ENCODE measurements at regions not wholly inside any gene's neighbourhood (a gene's known extent, or its start where the extent isn't known, plus 50 kb on each side); places are given as distances from the start of the nearest gene placed in this dataset.

GRCh38 chr6:77979204-77979603 lies 326.4 kb downstream of the MEI4 start:
- TF ChIP-seq, protein P1, sequence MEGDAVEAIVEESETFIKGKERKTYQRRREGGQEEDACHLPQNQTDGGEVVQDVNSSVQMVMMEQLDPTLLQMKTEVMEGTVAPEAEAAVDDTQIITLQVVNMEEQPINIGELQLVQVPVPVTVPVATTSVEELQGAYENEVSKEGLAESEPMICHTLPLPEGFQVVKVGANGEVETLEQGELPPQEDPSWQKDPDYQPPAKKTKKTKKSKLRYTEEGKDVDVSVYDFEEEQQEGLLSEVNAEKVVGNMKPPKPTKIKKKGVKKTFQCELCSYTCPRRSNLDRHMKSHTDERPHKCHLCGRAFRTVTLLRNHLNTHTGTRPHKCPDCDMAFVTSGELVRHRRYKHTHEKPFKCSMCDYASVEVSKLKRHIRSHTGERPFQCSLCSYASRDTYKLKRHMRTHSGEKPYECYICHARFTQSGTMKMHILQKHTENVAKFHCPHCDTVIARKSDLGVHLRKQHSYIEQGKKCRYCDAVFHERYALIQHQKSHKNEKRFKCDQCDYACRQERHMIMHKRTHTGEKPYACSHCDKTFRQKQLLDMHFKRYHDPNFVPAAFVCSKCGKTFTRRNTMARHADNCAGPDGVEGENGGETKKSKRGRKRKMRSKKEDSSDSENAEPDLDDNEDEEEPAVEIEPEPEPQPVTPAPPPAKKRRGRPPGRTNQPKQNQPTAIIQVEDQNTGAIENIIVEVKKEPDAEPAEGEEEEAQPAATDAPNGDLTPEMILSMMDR (IDR thresholded peaks at IDR 0.05; ENCODE audit: low read depth, low read length, missing input control): no peak
- no peak for TF ChIP-seq ATF3 (IDR thresholded peaks at IDR 0.05)
- no peak for TF ChIP-seq YY1 (IDR thresholded peaks at IDR 0.05)
- no peak for TF ChIP-seq RAD21 (IDR thresholded peaks at IDR 0.05)
- TF ChIP-seq, protein P2, sequence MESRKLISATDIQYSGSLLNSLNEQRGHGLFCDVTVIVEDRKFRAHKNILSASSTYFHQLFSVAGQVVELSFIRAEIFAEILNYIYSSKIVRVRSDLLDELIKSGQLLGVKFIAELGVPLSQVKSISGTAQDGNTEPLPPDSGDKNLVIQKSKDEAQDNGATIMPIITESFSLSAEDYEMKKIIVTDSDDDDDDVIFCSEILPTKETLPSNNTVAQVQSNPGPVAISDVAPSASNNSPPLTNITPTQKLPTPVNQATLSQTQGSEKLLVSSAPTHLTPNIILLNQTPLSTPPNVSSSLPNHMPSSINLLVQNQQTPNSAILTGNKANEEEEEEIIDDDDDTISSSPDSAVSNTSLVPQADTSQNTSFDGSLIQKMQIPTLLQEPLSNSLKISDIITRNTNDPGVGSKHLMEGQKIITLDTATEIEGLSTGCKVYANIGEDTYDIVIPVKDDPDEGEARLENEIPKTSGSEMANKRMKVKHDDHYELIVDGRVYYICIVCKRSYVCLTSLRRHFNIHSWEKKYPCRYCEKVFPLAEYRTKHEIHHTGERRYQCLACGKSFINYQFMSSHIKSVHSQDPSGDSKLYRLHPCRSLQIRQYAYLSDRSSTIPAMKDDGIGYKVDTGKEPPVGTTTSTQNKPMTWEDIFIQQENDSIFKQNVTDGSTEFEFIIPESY (IDR thresholded peaks at IDR 0.05): no peak
- TF ChIP-seq TAF1 (conservative IDR thresholded peaks at IDR 0.05): no peak
- TF ChIP-seq FOXA1 (IDR thresholded peaks at IDR 0.05): no peak
- TF ChIP-seq GABPA (IDR thresholded peaks at IDR 0.05 in 1 of 2, conservative IDR thresholded peaks at IDR 0.05 in 1 of 2): no peak
- TF ChIP-seq MAX (IDR thresholded peaks at IDR 0.05): no peak
- TF ChIP-seq JUND (IDR thresholded peaks at IDR 0.05): no peak
- TF ChIP-seq, protein P3, sequence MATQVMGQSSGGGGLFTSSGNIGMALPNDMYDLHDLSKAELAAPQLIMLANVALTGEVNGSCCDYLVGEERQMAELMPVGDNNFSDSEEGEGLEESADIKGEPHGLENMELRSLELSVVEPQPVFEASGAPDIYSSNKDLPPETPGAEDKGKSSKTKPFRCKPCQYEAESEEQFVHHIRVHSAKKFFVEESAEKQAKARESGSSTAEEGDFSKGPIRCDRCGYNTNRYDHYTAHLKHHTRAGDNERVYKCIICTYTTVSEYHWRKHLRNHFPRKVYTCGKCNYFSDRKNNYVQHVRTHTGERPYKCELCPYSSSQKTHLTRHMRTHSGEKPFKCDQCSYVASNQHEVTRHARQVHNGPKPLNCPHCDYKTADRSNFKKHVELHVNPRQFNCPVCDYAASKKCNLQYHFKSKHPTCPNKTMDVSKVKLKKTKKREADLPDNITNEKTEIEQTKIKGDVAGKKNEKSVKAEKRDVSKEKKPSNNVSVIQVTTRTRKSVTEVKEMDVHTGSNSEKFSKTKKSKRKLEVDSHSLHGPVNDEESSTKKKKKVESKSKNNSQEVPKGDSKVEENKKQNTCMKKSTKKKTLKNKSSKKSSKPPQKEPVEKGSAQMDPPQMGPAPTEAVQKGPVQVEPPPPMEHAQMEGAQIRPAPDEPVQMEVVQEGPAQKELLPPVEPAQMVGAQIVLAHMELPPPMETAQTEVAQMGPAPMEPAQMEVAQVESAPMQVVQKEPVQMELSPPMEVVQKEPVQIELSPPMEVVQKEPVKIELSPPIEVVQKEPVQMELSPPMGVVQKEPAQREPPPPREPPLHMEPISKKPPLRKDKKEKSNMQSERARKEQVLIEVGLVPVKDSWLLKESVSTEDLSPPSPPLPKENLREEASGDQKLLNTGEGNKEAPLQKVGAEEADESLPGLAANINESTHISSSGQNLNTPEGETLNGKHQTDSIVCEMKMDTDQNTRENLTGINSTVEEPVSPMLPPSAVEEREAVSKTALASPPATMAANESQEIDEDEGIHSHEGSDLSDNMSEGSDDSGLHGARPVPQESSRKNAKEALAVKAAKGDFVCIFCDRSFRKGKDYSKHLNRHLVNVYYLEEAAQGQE (IDR thresholded peaks at IDR 0.05): no peak
